Heart right ventricle (tissue), 16 donors: ENCODE measurements at regions not wholly inside any gene's neighbourhood (a gene's known extent, or its start where the extent isn't known, plus 50 kb on each side); places are given as distances from the start of the nearest gene placed in this dataset.

Experiments used
- ATAC-seq, 8 donors: fragments of 200-7000 bp; cut with Tn5 transposase; one replicate each; pipeline ENCODE4 v1.9.1; 2020; ENCODE audit warnings: mild to moderate bottlenecking in 8 of 8, moderate library complexity in 8 of 8, moderate number of reproducible peaks in 1 of 8
- DNase-seq, 2 donors: peaks; one replicate each; pipeline ENCODE4 v3.0.0-alpha.2; 2020
- H3K27ac ChIP-seq, 10 donors: fragments of 200-600 bp; sonication (generic) in 2 of 10; one replicate each; pipeline versions ENCODE4 v1.5.0 to v1.8.0; 2020 to 2022; ENCODE audit warnings: mild to moderate bottlenecking in 3 of 10
- H3K27me3 ChIP-seq, 7 donors: fragments of 200-600 bp; one replicate each; pipeline ENCODE4 v1.8.0; 2021 to 2022; ENCODE audit warnings: mild to moderate bottlenecking in 2 of 7
- H3K36me3 ChIP-seq, 9 donors: fragments of 200-600 bp; sonication (generic) in 1 of 9; one replicate each; pipeline versions ENCODE4 v1.5.0 to v1.8.0; 2020 to 2022; ENCODE audit warnings: mild to moderate bottlenecking in 2 of 9
- H3K4me1 ChIP-seq, 9 donors: fragments of 200-600 bp; sonication (generic) in 1 of 9; one replicate each; pipeline versions ENCODE4 v1.5.0 to v1.8.0; 2020 to 2022; ENCODE audit warnings: mild to moderate bottlenecking in 4 of 9
- H3K4me3 ChIP-seq, 10 donors: fragments of 200-600 bp; sonication (generic) in 2 of 10; one replicate each; pipeline versions ENCODE4 v1.5.0 to v1.8.0; 2020 to 2022; ENCODE audit warnings: mild to moderate bottlenecking in 7 of 10, moderate library complexity in 2 of 10
- H3K9me3 ChIP-seq, 11 donors: fragments of 200-600 bp in 10 of 11; sonication (generic) in 2 of 11; one replicate each; pipeline versions ENCODE4 v1.5.0 to v1.8.0; 2013 to 2022; ENCODE audit warnings: mild to moderate bottlenecking in 2 of 11, control low read depth in 1 of 11, moderate library complexity in 1 of 11
- WGBS, 2 donors: extraction: QIAGEN DNeasy Blood & Tissue Kit; methylation state at CpG; one replicate each; pipeline ENCODE4 v1.1.7; 2013; ENCODE audit warnings: inconsistent platforms in 1 of 2; 5-methylcytosine and 5-hydroxymethylcytosine counted together
- intact Hi-C, 10 donors: fragments of 100-400 bp; cut with DNase I; formaldehyde crosslinking; loops; one replicate each; pipeline versions ENCODE4 v1.11.1 to v1.14.2; 2022
- TF ChIP-seq, protein P1 (sequence below), 9 donors: fragments of 200-600 bp; sonication (generic) in 2 of 9; IDR thresholded peaks; one replicate each; pipeline versions ENCODE4 v1.5.0 to v1.8.0; 2021 to 2022; ENCODE audit warnings: antibody characterized with exemption in 9 of 9, mild to moderate bottlenecking in 5 of 9, moderate library complexity in 1 of 9
- donor health status: Arrhythmogenic right ventricular cardiomyopathy.
- donor health status: ischemic (EF 13 %, LVEDD 7.1; RV severe dilation, severe dysfunction).
- donor health status: healthy with polysubstance abuse.
- donor health status: DM: no; HTN: yes; CAD: no.
- donor health status: DM: no; HTN: no; CAD: no.
- donor health status: ischemic (EF 25% LVEDD 6.9; RV normal size, moderate dysfunction).
- donor health status: ischemic (EF 25% LVEDD 5.7; RV mildly dilated, moderate dysfunction).
- donor health status: healthy.
- donor health status: DM: yes; HTN: yes; CAD: no.
- donor health status: Ischemic cardiomyopathy.
- donor health status: ischemic (EF 35%, LVEDD 5.7; RV mildly dilated, moderate dysfunction).
- donor health status: nonischemic (EF 11% LVEDD 7.7; RV severe dilation, severe dysfunction).
- donor health status: DM: yes; HTN: yes; CAD: no.
- donor health status: PGD.
- donor health status: ischemic (EF 29% LVEDD 5.4; RV normal size, mild dysfunction).
- donor health status: nonischemic (EF 23%, LVEDD 6.1; RV moderate dilation, normal function).

DNA sequence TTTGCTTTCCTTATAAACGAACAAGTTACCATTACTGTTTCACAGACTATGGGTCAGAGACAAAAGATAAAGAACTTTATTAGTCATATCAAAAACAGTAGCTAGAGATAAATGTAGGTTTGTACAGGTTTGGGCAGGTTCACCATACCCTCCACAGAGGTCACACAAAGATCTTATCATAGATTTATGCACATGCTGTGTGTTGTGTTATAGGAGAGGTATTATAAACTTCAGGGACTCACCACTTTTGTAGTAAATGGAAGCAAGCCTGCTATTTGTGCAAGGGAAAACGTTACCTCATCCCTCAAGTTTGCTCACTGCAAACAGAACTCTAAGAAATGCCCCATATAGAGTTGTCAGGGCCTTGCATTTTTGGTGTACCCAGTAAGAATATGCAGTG lies 584.5 kb upstream of the LRRTM1 start:
- Histone ChIP-seq H3K27me3 (no peaks in the 10 kb centered on the region), H3K9me3 (no peaks in the 10 kb centered on the region), H3K36me3 (no peaks in the 10 kb centered on the region), H3K27ac (no peak overlapping the region), H3K4me1 (no peaks in the 10 kb centered on the region), H3K4me3 (no peak overlapping the region)
- TF ChIP-seq, protein P1, sequence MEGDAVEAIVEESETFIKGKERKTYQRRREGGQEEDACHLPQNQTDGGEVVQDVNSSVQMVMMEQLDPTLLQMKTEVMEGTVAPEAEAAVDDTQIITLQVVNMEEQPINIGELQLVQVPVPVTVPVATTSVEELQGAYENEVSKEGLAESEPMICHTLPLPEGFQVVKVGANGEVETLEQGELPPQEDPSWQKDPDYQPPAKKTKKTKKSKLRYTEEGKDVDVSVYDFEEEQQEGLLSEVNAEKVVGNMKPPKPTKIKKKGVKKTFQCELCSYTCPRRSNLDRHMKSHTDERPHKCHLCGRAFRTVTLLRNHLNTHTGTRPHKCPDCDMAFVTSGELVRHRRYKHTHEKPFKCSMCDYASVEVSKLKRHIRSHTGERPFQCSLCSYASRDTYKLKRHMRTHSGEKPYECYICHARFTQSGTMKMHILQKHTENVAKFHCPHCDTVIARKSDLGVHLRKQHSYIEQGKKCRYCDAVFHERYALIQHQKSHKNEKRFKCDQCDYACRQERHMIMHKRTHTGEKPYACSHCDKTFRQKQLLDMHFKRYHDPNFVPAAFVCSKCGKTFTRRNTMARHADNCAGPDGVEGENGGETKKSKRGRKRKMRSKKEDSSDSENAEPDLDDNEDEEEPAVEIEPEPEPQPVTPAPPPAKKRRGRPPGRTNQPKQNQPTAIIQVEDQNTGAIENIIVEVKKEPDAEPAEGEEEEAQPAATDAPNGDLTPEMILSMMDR (IDR thresholded peaks at IDR 0.05) = no peak
- ATAC-seq (no peak), DNase-seq (no peak)
- WGBS, 2 donors = 47 to 57% methylated on average over 2 of the region's 2 CpGs
- intact Hi-C loops = no loop called here

DNA sequence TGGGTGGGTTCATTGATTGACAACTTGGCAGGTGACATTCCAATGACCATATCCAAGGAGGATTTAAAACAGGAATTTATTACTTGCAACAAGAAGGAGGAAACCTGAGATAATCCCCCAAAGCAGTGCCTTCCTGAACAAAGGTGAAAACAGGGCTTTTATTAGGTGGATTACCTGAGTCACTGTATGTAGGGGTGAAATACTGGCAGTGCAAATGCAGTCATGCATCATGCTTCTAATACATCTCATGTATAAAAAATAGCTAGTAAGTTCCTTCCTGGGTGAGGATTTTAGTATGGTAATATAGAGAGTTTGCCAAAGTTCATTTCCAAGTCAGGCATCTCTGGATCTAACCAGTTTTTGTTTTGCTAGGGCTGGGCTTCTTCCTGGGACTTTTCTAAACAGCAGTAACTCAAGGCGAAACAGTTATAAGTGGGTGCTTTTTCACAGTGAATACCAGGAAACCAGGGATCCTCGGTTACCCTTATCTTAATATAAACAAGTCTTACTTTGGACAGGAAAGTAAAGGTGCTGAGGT lies 583.4 kb upstream of the LRRTM1 start:
- H3K36me3 ChIP-seq = no peaks in the 10 kb centered on the region
- intact Hi-C loops = no loop called here

DNA sequence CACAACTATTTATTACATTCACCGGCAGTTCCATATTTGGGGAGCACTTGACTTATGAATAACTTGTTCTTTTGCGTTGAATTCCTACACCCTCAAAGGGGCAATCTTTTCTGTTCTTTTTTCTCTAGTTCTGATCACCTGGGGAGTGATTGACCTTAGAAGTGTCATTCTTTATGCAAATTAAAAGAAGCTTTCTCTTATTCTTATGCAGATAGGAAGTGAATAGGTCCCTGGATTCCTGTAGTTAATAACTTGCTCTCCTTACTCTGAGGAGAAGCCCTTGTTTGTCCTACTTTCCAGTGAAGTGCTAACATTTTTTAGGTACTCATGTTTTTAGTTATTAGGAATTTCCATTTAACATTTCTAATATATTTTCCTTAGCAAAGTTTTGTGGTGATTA lies 569.8 kb upstream of the LRRTM1 start:
- 73 to 79% methylated on average over 2 of the region's 2 CpGs for WGBS, 2 donors
- Histone ChIP-seq H3K27ac (no peak overlapping the region), H3K27me3 (no peaks in the 10 kb centered on the region), H3K9me3 (no peaks in the 10 kb centered on the region), H3K36me3 (no peaks in the 10 kb centered on the region), H3K4me1 (no peaks in the 10 kb centered on the region), H3K4me3 (no peak overlapping the region)
- intact Hi-C loops = no loop called here
- TF ChIP-seq, protein P1 (IDR thresholded peaks at IDR 0.05) = no peak
- ATAC-seq (no peak), DNase-seq (no peak)

More for the DNA sequence above, 583.4 kb upstream of the LRRTM1 start:
- Histone ChIP-seq H3K9me3 (no peaks in the 10 kb centered on the region), H3K27ac (no peak overlapping the region), H3K4me1 (no peaks in the 10 kb centered on the region), H3K4me3 (no peak overlapping the region), H3K27me3 (no peaks in the 10 kb centered on the region)
- no peak for DNase-seq
- ATAC-seq = no peak
- WGBS, 2 donors = 36 to 42% methylated on average over 2 of the region's 2 CpGs
- TF ChIP-seq, protein P1 (IDR thresholded peaks at IDR 0.05) = no peak

DNA sequence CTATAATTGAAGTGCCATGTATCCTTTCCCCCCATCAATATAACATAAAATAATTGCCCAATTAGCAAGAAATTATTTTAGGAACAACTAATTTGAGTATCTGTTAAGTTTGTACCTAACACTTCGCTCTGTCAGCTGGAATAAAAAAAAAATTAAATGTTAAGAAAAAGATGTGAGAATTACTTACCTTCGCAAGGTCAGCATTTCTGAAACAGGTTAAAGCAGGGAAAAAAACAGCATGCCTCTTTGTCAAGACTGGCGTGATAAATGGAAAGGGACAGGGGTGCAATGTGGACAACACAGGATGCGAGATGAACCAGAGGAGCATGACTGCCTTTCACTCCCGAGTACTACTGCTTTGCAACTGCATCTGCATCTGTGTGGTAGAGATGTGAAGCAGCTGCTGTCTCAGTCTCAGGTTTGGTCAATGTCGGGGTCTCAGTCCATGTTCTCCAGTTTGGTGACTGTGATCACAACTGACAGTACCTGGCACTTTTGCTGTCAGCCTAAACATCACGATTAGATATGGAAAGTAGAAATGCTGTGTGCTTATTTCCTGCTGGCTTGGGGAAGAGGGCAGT lies 565.4 kb upstream of the LRRTM1 start:
- DNase-seq (no peak), ATAC-seq (no peak)
- 66% methylated on average over 7 of the region's 7 CpGs for WGBS, 2 donors
- Histone ChIP-seq H3K36me3 (no peaks in the 10 kb centered on the region), H3K4me1 (no peaks in the 10 kb centered on the region), H3K4me3 (no peak overlapping the region), H3K27me3 (no peaks in the 10 kb centered on the region), H3K27ac (no peak overlapping the region), H3K9me3 (peaks cover 0 to 3% (median 0%) of the 10 kb centered on the region in 11 donors)
- TF ChIP-seq, protein P1 (IDR thresholded peaks at IDR 0.05) = no peak
- intact Hi-C loops = no loop called here
